Body of pancreas (tissue), 4 donors: ENCODE measurements at regions not wholly inside any gene's neighbourhood (a gene's known extent, or its start where the extent isn't known, plus 50 kb on each side); places are given as distances from the start of the nearest gene placed in this dataset.

ENCODE experiments used
- CTCF ChIP-seq, 7 experiments: fragments of 450-650 bp in 4 of 7; fragments of 200-600 bp in 3 of 7; sonication (generic) in 3 of 7; IDR thresholded peaks; one replicate each; pipeline ENCODE4 v1.5.1; 2016 to 2019; ENCODE audit warnings: antibody characterized with exemption in 7 of 7
- POLR2A ChIP-seq, 3 donors: fragments of 450-650 bp; IDR thresholded peaks; one replicate each; pipeline ENCODE4 v1.6.1; 2016; ENCODE audit warnings: antibody characterized with exemption in 3 of 3, mild to moderate bottlenecking in 2 of 3

GRCh38 chr1:194908643-194909042 lies 1699.6 kb downstream of the KCNT2 start:
- no peak for TF ChIP-seq CTCF (IDR thresholded peaks at IDR 0.05)
- TF ChIP-seq POLR2A (IDR thresholded peaks at IDR 0.05), result no peak
